ENCODE measurements at regions not wholly inside any gene's neighbourhood (a gene's known extent, or its start where the extent isn't known, plus 50 kb on each side); places are given as distances from the start of the nearest gene placed in this dataset.

- Mint-ChIP-seq H3K4me1 (no peaks in the 10 kb centered on the region), H3K36me3 (ENCODE audit: low read depth) (no peaks in the 10 kb centered on the region), H3K9me3 (peaks cover 4% of the 10 kb centered on the region), H3K4me3 (no peak overlapping the region), H3K27me3 (no peaks in the 10 kb centered on the region), H3K27ac (no peak overlapping the region)
- DNase-seq: no peak
- ATAC-seq: no peak
These were observed 102.8 kb upstream of the SLC10A2 start for GRCh38 chr13:103168901-103169508.

GRCh38 chr13:103164251-103164650 lies 98.0 kb upstream of the SLC10A2 start:
- DNase-seq (no peak), ATAC-seq (no peak)
- Mint-ChIP-seq H3K36me3 (ENCODE audit: low read depth) (no peaks in the 10 kb centered on the region), H3K9me3 (peaks cover 4% of the 10 kb centered on the region), H3K27me3 (no peaks in the 10 kb centered on the region), H3K4me3 (no peak overlapping the region), H3K27ac (no peak overlapping the region), H3K4me1 (no peaks in the 10 kb centered on the region)

GRCh38 chr13:103161476-103161875 lies 95.3 kb upstream of the SLC10A2 start:
- no peak overlapping the region for H3K27ac Mint-ChIP-seq
- H3K9me3 Mint-ChIP-seq: no peaks in the 10 kb centered on the region
- ATAC-seq (no peak), DNase-seq (no peak)
- H3K4me3 Mint-ChIP-seq: no peak overlapping the region
- H3K27me3 Mint-ChIP-seq: no peaks in the 10 kb centered on the region
- H3K36me3 Mint-ChIP-seq (ENCODE audit: low read depth): no peaks in the 10 kb centered on the region
- no peaks in the 10 kb centered on the region for H3K4me1 Mint-ChIP-seq

GRCh38 chr13:103157434-103158145 lies 91.4 kb upstream of the SLC10A2 start:
- no peaks in the 10 kb centered on the region for H3K27me3 Mint-ChIP-seq
- H3K4me3 Mint-ChIP-seq: no peak overlapping the region
- no peaks in the 10 kb centered on the region for H3K4me1 Mint-ChIP-seq
- no peak overlapping the region for H3K27ac Mint-ChIP-seq
- H3K9me3 Mint-ChIP-seq: no peaks in the 10 kb centered on the region
- no peak for ATAC-seq
- no peak for DNase-seq
- H3K36me3 Mint-ChIP-seq (ENCODE audit: low read depth): no peaks in the 10 kb centered on the region

GRCh38 chr13:103157016-103157415 lies 90.8 kb upstream of the SLC10A2 start:
- Mint-ChIP-seq H3K36me3 (ENCODE audit: low read depth) (no peaks in the 10 kb centered on the region), H3K9me3 (no peaks in the 10 kb centered on the region), H3K27me3 (no peaks in the 10 kb centered on the region), H3K4me3 (no peak overlapping the region), H3K4me1 (no peaks in the 10 kb centered on the region), H3K27ac (no peak overlapping the region)
- ATAC-seq: no peak
- no peak for DNase-seq

- DNase-seq: no peak
- no peak for ATAC-seq
- H3K27me3 Mint-ChIP-seq: no peaks in the 10 kb centered on the region
- no peaks in the 10 kb centered on the region for H3K9me3 Mint-ChIP-seq
- H3K27ac Mint-ChIP-seq: no peak overlapping the region
- no peaks in the 10 kb centered on the region for H3K36me3 Mint-ChIP-seq (ENCODE audit: low read depth)
- H3K4me3 Mint-ChIP-seq: no peak overlapping the region
- H3K4me1 Mint-ChIP-seq: no peaks in the 10 kb centered on the region
These were observed 90.3 kb upstream of the SLC10A2 start for GRCh38 chr13:103156346-103156998.

GRCh38 chr13:103153466-103153865 lies 87.2 kb upstream of the SLC10A2 start:
- DNase-seq (no peak), ATAC-seq (no peak)
- H3K9me3 Mint-ChIP-seq: no peaks in the 10 kb centered on the region
- H3K36me3 Mint-ChIP-seq (ENCODE audit: low read depth): no peaks in the 10 kb centered on the region
- no peak overlapping the region for H3K27ac Mint-ChIP-seq
- no peak overlapping the region for H3K4me3 Mint-ChIP-seq
- no peaks in the 10 kb centered on the region for H3K27me3 Mint-ChIP-seq
- no peaks in the 10 kb centered on the region for H3K4me1 Mint-ChIP-seq

GRCh38 chr13:103147961-103148360 lies 81.7 kb upstream of the SLC10A2 start:
- no peak for ATAC-seq

GRCh38 chr13:103145442-103145841 lies 79.2 kb upstream of the SLC10A2 start:
- Mint-ChIP-seq H3K9me3 (no peaks in the 10 kb centered on the region), H3K27me3 (no peaks in the 10 kb centered on the region), H3K4me1 (no peaks in the 10 kb centered on the region), H3K4me3 (no peak overlapping the region), H3K36me3 (ENCODE audit: low read depth) (no peaks in the 10 kb centered on the region), H3K27ac (no peak overlapping the region)
- ATAC-seq: no peak
- no peak for DNase-seq

More at GRCh38 chr13:103147961-103148360, 81.7 kb upstream of the SLC10A2 start:
- no peaks in the 10 kb centered on the region for H3K9me3 Mint-ChIP-seq
- no peak for DNase-seq
- no peak overlapping the region for H3K27ac Mint-ChIP-seq
- no peaks in the 10 kb centered on the region for H3K4me1 Mint-ChIP-seq
- no peaks in the 10 kb centered on the region for H3K27me3 Mint-ChIP-seq
- H3K36me3 Mint-ChIP-seq (ENCODE audit: low read depth): no peaks in the 10 kb centered on the region
- no peak overlapping the region for H3K4me3 Mint-ChIP-seq

GRCh38 chr13:103143432-103143831 lies 77.2 kb upstream of the SLC10A2 start:
- no peak for DNase-seq
- Mint-ChIP-seq H3K9me3 (no peaks in the 10 kb centered on the region), H3K4me1 (no peaks in the 10 kb centered on the region), H3K36me3 (ENCODE audit: low read depth) (no peaks in the 10 kb centered on the region), H3K27ac (no peak overlapping the region), H3K4me3 (no peak overlapping the region), H3K27me3 (no peaks in the 10 kb centered on the region)
- no peak for ATAC-seq

- H3K9me3 Mint-ChIP-seq: no peaks in the 10 kb centered on the region
- no peak overlapping the region for H3K27ac Mint-ChIP-seq
- no peaks in the 10 kb centered on the region for H3K4me1 Mint-ChIP-seq
- H3K27me3 Mint-ChIP-seq: no peaks in the 10 kb centered on the region
- no peaks in the 10 kb centered on the region for H3K36me3 Mint-ChIP-seq (ENCODE audit: low read depth)
- ATAC-seq: no peak
- no peak for DNase-seq
- no peak overlapping the region for H3K4me3 Mint-ChIP-seq
These were observed 75.9 kb upstream of the SLC10A2 start for GRCh38 chr13:103142151-103142550.

- DNase-seq (no peak), ATAC-seq (no peak)
- no peak overlapping the region for H3K27ac Mint-ChIP-seq
- no peaks in the 10 kb centered on the region for H3K4me1 Mint-ChIP-seq
- H3K27me3 Mint-ChIP-seq: no peaks in the 10 kb centered on the region
- no peaks in the 10 kb centered on the region for H3K36me3 Mint-ChIP-seq (ENCODE audit: low read depth)
- no peaks in the 10 kb centered on the region for H3K9me3 Mint-ChIP-seq
- H3K4me3 Mint-ChIP-seq: no peak overlapping the region
These were observed 73.9 kb upstream of the SLC10A2 start for GRCh38 chr13:103140001-103140671.

- no peaks in the 10 kb centered on the region for H3K9me3 Mint-ChIP-seq
- H3K4me3 Mint-ChIP-seq: no peak overlapping the region
- no peaks in the 10 kb centered on the region for H3K4me1 Mint-ChIP-seq
- no peaks in the 10 kb centered on the region for H3K36me3 Mint-ChIP-seq (ENCODE audit: low read depth)
- DNase-seq (no peak), ATAC-seq (no peak)
- H3K27ac Mint-ChIP-seq: no peak overlapping the region
- H3K27me3 Mint-ChIP-seq: no peaks in the 10 kb centered on the region
These were observed 68.1 kb upstream of the SLC10A2 start for GRCh38 chr13:103134271-103134670.

GRCh38 chr13:103133556-103133955 lies 67.3 kb upstream of the SLC10A2 start:
- no peak overlapping the region for H3K4me3 Mint-ChIP-seq
- DNase-seq (no peak), ATAC-seq (no peak)
- no peak overlapping the region for H3K27ac Mint-ChIP-seq
- H3K36me3 Mint-ChIP-seq (ENCODE audit: low read depth): no peaks in the 10 kb centered on the region
- no peaks in the 10 kb centered on the region for H3K4me1 Mint-ChIP-seq
- no peaks in the 10 kb centered on the region for H3K9me3 Mint-ChIP-seq
- no peaks in the 10 kb centered on the region for H3K27me3 Mint-ChIP-seq

GRCh38 chr13:103130681-103131210 lies 64.5 kb upstream of the SLC10A2 start:
- Mint-ChIP-seq H3K9me3 (no peaks in the 10 kb centered on the region), H3K36me3 (ENCODE audit: low read depth) (no peaks in the 10 kb centered on the region), H3K4me1 (no peaks in the 10 kb centered on the region), H3K27ac (no peak overlapping the region), H3K4me3 (no peak overlapping the region), H3K27me3 (no peaks in the 10 kb centered on the region)
- DNase-seq (no peak), ATAC-seq (no peak)
